ENCODE measurements at regions not wholly inside any gene's neighbourhood (a gene's known extent, or its start where the extent isn't known, plus 50 kb on each side); places are given as distances from the start of the nearest gene placed in this dataset.
"Not testable (repeated sequence)": the region's sequence is repeated elsewhere in the genome, so short reads cannot be mapped to it uniquely, and the experiment has no call there.

GRCh38 chr3:170660139-170660538 is 74.3 kb upstream of the SLC7A14 start:
- CTCF ChIA-PET, result no interaction called here
- POLR2A ChIA-PET, result no interaction called here
- no peak for DNase-seq (ENCODE audit: extremely low spot score)

GRCh38 chr3:170657312-170657711 is 71.4 kb upstream of the SLC7A14 start:
- DNase-seq (ENCODE audit: extremely low spot score), result no peak
- POLR2A ChIA-PET, result no interaction called here
- CTCF ChIA-PET, result interaction anchor here (0.6 kb wide), 1 partner anchor 30 kb away, joined by 4 read pairs; no protein-coding TSS in a partner anchor
- TF ChIP-seq TARDBP (IDR thresholded peaks at IDR 0.05) (no peak), HDGF (IDR thresholded peaks at IDR 0.05; ENCODE audit: borderline replicate concordance) (no peak), FOXA1 (IDR thresholded peaks at IDR 0.05) (no peak), SUZ12 (IDR thresholded peaks at IDR 0.05) (no peak), ELF4 (IDR thresholded peaks at IDR 0.05) (no peak), ARNT (IDR thresholded peaks at IDR 0.05) (no peak), FOXM1 (IDR thresholded peaks at IDR 0.05; ENCODE audit: borderline replicate concordance) (no peak), L3MBTL2 (conservative IDR thresholded peaks at IDR 0.05) (no peak), FOXK2 (IDR thresholded peaks at IDR 0.05) (no peak), LEF1 (IDR thresholded peaks at IDR 0.05; ENCODE audit: borderline replicate concordance) (no peak), SP1 (IDR thresholded peaks at IDR 0.05) (no peak), CTBP1 (IDR thresholded peaks at IDR 0.05; ENCODE audit: borderline replicate concordance) (no peak)
- TF ChIP-seq, protein P1, sequence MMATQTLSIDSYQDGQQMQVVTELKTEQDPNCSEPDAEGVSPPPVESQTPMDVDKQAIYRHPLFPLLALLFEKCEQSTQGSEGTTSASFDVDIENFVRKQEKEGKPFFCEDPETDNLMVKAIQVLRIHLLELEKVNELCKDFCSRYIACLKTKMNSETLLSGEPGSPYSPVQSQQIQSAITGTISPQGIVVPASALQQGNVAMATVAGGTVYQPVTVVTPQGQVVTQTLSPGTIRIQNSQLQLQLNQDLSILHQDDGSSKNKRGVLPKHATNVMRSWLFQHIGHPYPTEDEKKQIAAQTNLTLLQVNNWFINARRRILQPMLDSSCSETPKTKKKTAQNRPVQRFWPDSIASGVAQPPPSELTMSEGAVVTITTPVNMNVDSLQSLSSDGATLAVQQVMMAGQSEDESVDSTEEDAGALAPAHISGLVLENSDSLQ (IDR thresholded peaks at IDR 0.05), result no peak

More at GRCh38 chr3:170660139-170660538, 74.3 kb upstream of the SLC7A14 start:
- TF ChIP-seq FOXK2 (IDR thresholded peaks at IDR 0.05) (no peak), ELF4 (IDR thresholded peaks at IDR 0.05) (no peak), TARDBP (IDR thresholded peaks at IDR 0.05) (no peak), L3MBTL2 (conservative IDR thresholded peaks at IDR 0.05) (no peak), ZNF384 (IDR thresholded peaks at IDR 0.05) (no peak), NFRKB (IDR thresholded peaks at IDR 0.05) (no peak), BHLHE40 (IDR thresholded peaks at IDR 0.05; ENCODE audit: borderline replicate concordance) (no peak), CTBP1 (IDR thresholded peaks at IDR 0.05; ENCODE audit: borderline replicate concordance) (no peak), SP1 (IDR thresholded peaks at IDR 0.05) (no peak), FOXA1 (IDR thresholded peaks at IDR 0.05) (no peak), SUZ12 (IDR thresholded peaks at IDR 0.05) (no peak), FOXM1 (IDR thresholded peaks at IDR 0.05; ENCODE audit: borderline replicate concordance) (no peak), HDGF (IDR thresholded peaks at IDR 0.05; ENCODE audit: borderline replicate concordance) (no peak), ARNT (IDR thresholded peaks at IDR 0.05) (no peak)
- TF ChIP-seq, protein P1 (IDR thresholded peaks at IDR 0.05), result no peak

DNA sequence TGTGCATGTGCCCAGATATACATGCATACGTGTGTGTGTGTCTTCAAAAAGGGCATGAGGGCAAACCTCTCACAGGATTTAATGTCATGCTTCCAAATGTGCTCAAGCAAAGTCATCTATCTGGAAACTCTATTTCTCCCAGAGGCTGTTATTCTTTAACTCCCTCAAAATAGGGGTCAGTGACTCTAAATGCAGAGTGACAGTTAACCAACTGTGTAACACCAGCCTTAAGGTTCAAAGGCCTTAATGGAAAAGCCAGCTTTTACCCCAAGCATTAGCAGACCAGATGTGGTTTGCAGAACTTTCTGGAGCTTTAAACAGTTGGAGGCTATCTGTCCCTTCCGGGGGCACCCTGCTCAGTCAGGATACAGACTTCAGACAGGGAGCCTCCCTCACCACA is 70.4 kb upstream of the SLC7A14 start:
- DNase-seq (ENCODE audit: extremely low spot score), result no peak
- ChIA-PET CTCF (no interaction called here), POLR2A (no interaction called here)
- TF ChIP-seq CTBP1 (IDR thresholded peaks at IDR 0.05; ENCODE audit: borderline replicate concordance) (no peak), L3MBTL2 (conservative IDR thresholded peaks at IDR 0.05) (no peak), HDGF (IDR thresholded peaks at IDR 0.05; ENCODE audit: borderline replicate concordance) (no peak), NFRKB (IDR thresholded peaks at IDR 0.05) (no peak), FOXK2 (IDR thresholded peaks at IDR 0.05) (no peak), SUZ12 (IDR thresholded peaks at IDR 0.05) (no peak), TARDBP (IDR thresholded peaks at IDR 0.05) (no peak), LEF1 (IDR thresholded peaks at IDR 0.05; ENCODE audit: borderline replicate concordance) (no peak), ZNF384 (IDR thresholded peaks at IDR 0.05) (no peak), FOXA1 (IDR thresholded peaks at IDR 0.05) (no peak), FOXM1 (IDR thresholded peaks at IDR 0.05; ENCODE audit: borderline replicate concordance) (no peak), ARNT (IDR thresholded peaks at IDR 0.05) (no peak), BHLHE40 (IDR thresholded peaks at IDR 0.05; ENCODE audit: borderline replicate concordance) (no peak), ELF4 (IDR thresholded peaks at IDR 0.05) (no peak), SP1 (IDR thresholded peaks at IDR 0.05) (no peak)
- TF ChIP-seq, protein P1 (IDR thresholded peaks at IDR 0.05), result no peak

DNA sequence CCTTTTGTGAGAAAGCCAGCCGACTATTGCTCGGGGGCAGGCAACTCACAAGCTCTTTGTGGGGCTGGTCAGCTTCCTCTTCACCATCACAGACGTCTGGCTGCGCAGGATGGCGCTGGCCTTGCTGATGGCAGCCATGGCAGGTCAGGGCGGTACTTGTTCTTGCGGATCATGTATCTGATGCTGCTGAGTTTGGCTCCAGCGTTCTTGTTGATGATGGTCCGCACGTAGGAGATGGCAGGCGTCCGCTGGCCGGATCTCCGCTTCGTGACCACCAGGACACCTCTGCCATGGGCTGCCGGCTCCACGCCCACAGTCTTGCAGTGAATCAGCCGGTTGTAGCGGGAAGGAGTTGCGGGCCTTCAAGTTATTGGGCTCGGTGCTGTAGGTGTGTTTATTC is 67.9 kb upstream of the SLC7A14 start:
- ChIA-PET POLR2A (no interaction called here), CTCF (no interaction called here)
- TF ChIP-seq HDGF (IDR thresholded peaks at IDR 0.05; ENCODE audit: borderline replicate concordance), result no peak
- TF ChIP-seq ELF4 (IDR thresholded peaks at IDR 0.05), result no peak
- TF ChIP-seq LEF1 (IDR thresholded peaks at IDR 0.05; ENCODE audit: borderline replicate concordance), result no peak
- TF ChIP-seq ZNF384 (IDR thresholded peaks at IDR 0.05), result no peak
- no peak for TF ChIP-seq BHLHE40 (IDR thresholded peaks at IDR 0.05; ENCODE audit: borderline replicate concordance)
- TF ChIP-seq TARDBP (IDR thresholded peaks at IDR 0.05), result no peak
- TF ChIP-seq CTBP1 (IDR thresholded peaks at IDR 0.05; ENCODE audit: borderline replicate concordance), result no peak
- TF ChIP-seq, protein P1 (IDR thresholded peaks at IDR 0.05), result no peak
- TF ChIP-seq FOXM1 (IDR thresholded peaks at IDR 0.05; ENCODE audit: borderline replicate concordance), result no peak
- TF ChIP-seq NFRKB (IDR thresholded peaks at IDR 0.05), result no peak
- TF ChIP-seq SUZ12 (IDR thresholded peaks at IDR 0.05), result no peak
- TF ChIP-seq L3MBTL2 (conservative IDR thresholded peaks at IDR 0.05), result no peak
- TF ChIP-seq SP1 (IDR thresholded peaks at IDR 0.05), result no peak
- no peak for TF ChIP-seq FOXA1 (IDR thresholded peaks at IDR 0.05)
- TF ChIP-seq ARNT (IDR thresholded peaks at IDR 0.05), result no peak
- TF ChIP-seq FOXK2 (IDR thresholded peaks at IDR 0.05), result no peak
- no peak for DNase-seq (ENCODE audit: extremely low spot score)

GRCh38 chr3:170651260-170651845 is 65.5 kb upstream of the SLC7A14 start:
- CTCF ChIA-PET, result no interaction called here
- DNase-seq (ENCODE audit: extremely low spot score), result no peak
- POLR2A ChIA-PET, result no interaction called here
- TF ChIP-seq L3MBTL2 (conservative IDR thresholded peaks at IDR 0.05), result no peak
- TF ChIP-seq TARDBP (IDR thresholded peaks at IDR 0.05), result no peak
- TF ChIP-seq FOXK2 (IDR thresholded peaks at IDR 0.05), result no peak
- TF ChIP-seq BHLHE40 (IDR thresholded peaks at IDR 0.05; ENCODE audit: borderline replicate concordance), result no peak
- TF ChIP-seq CTBP1 (IDR thresholded peaks at IDR 0.05; ENCODE audit: borderline replicate concordance), result no peak
- no peak for TF ChIP-seq ELF4 (IDR thresholded peaks at IDR 0.05)
- no peak for TF ChIP-seq ARNT (IDR thresholded peaks at IDR 0.05)
- TF ChIP-seq FOXA1 (IDR thresholded peaks at IDR 0.05), result no peak
- TF ChIP-seq ZNF384 (IDR thresholded peaks at IDR 0.05), result no peak
- no peak for TF ChIP-seq FOXM1 (IDR thresholded peaks at IDR 0.05; ENCODE audit: borderline replicate concordance)
- no peak for TF ChIP-seq NFRKB (IDR thresholded peaks at IDR 0.05)
- no peak for TF ChIP-seq SUZ12 (IDR thresholded peaks at IDR 0.05)
- no peak for TF ChIP-seq SP1 (IDR thresholded peaks at IDR 0.05)
- no peak for TF ChIP-seq HDGF (IDR thresholded peaks at IDR 0.05; ENCODE audit: borderline replicate concordance)
- no peak for TF ChIP-seq LEF1 (IDR thresholded peaks at IDR 0.05; ENCODE audit: borderline replicate concordance)
- TF ChIP-seq, protein P1 (IDR thresholded peaks at IDR 0.05), result no peak

GRCh38 chr3:170650557-170650956 is 64.7 kb upstream of the SLC7A14 start:
- CTCF ChIA-PET; POLR2A ChIA-PET; DNase-seq (ENCODE audit: extremely low spot score): not testable (repeated sequence)

Measured in HEK293T (cell line).